Caco-2 (cell line): ENCODE measurements at regions not wholly inside any gene's neighbourhood (a gene's known extent, or its start where the extent isn't known, plus 50 kb on each side); places are given as distances from the start of the nearest gene placed in this dataset.

Experiments used
- BruUV-seq: library from RNA; stranded (reverse); fragments of 400-500 nt; replicated peaks from 2 replicates; lab custom pipeline; 2021; lab: Mats Ljungman, UMichigan
- CTCF ChIA-PET: fragments of 300-600 bp; sonication (Branson Sonifier 250); formaldehyde crosslinking; loops from one replicate; lab custom pipeline; 2022; ENCODE audit warnings: antibody characterized with exemption; lab: Charles Lee
- POLR2A ChIA-PET: fragments of 300-600 bp; sonication (Branson Sonifier 250); formaldehyde crosslinking; loops from one replicate; lab custom pipeline; 2022; ENCODE audit warnings: antibody characterized with exemption; lab: Charles Lee
- DNase-seq, 2 experiments: peaks; one replicate each; pipeline versions ENCODE4 v3.0.0 to v3.0.0-alpha.2; 2020 to 2022
- H3K27me3 ChIP-seq: replicated peaks from 2 replicates; pipeline ENCODE4 v1.6.0; 2011; ENCODE audit warnings: low read length; ENCODE audit not compliant: control insufficient read depth, insufficient read depth
- H3K36me3 ChIP-seq: 2 replicates; pipeline ENCODE4 v1.5.1; 2011; ENCODE audit warnings: low read length; ENCODE audit not compliant: control insufficient read depth, insufficient read depth
- H3K4me1 ChIP-seq: fragments of 250-450 bp; sonication (Bioruptor Pico); 2 replicates; pipeline ENCODE4 v1.5.1; 2020; ENCODE audit warnings: mild to moderate bottlenecking
- H3K4me3 ChIP-seq: 2 replicates; pipeline ENCODE4 v1.5.1; 2011; ENCODE audit warnings: low read depth, mild to moderate bottlenecking, control low read depth, low read length
- H3K9me3 ChIP-seq: fragments of 250-450 bp; sonication (Bioruptor Pico); 2 replicates; pipeline ENCODE4 v1.5.1; 2020; ENCODE audit warnings: mild to moderate bottlenecking, moderate library complexity
- H3K27ac Mint-ChIP-seq: one replicate; pipeline ENCODE4 v1.8.0; 2022; ENCODE audit warnings: mixed read lengths; ENCODE audit not compliant: unreplicated experiment
- H3K27me3 Mint-ChIP-seq: one replicate; pipeline ENCODE4 v1.8.0; 2022; ENCODE audit warnings: mixed read lengths; ENCODE audit not compliant: insufficient read depth, unreplicated experiment
- H3K36me3 Mint-ChIP-seq: one replicate; pipeline ENCODE4 v1.8.0; 2022; ENCODE audit warnings: mild to moderate bottlenecking, mixed read lengths; ENCODE audit not compliant: insufficient read depth, unreplicated experiment
- H3K4me1 Mint-ChIP-seq: one replicate; pipeline ENCODE4 v1.8.0; 2022; ENCODE audit warnings: low read depth, mixed read lengths; ENCODE audit not compliant: unreplicated experiment
- H3K4me3 Mint-ChIP-seq: one replicate; pipeline ENCODE4 v1.8.0; 2022; ENCODE audit warnings: mild to moderate bottlenecking, moderate library complexity, mixed read lengths; ENCODE audit not compliant: unreplicated experiment
- H3K9me3 Mint-ChIP-seq: one replicate; pipeline ENCODE4 v1.8.0; 2022; ENCODE audit warnings: mixed read lengths; ENCODE audit not compliant: unreplicated experiment
- CTCF ChIP-seq, 2 experiments: fragments of 200-600 bp in 1 of 2; IDR thresholded peaks; 1 replicate in 1 of 2; 2 replicates in 1 of 2; pipeline versions ENCODE4 v1.5.1 to v1.8.0; 2011 to 2022; ENCODE audit warnings: antibody characterized with exemption in 1 of 2, control low read depth in 1 of 2, inconsistent platforms in 1 of 2, low read depth in 1 of 2, low read length in 1 of 2, mild to moderate bottlenecking in 1 of 2, moderate library complexity in 1 of 2; ENCODE audit not compliant: insufficient read depth in 1 of 2, severe bottlenecking in 1 of 2, unreplicated experiment in 1 of 2
- intact Hi-C: fragments of 100-400 bp; cut with micrococcal nuclease; formaldehyde crosslinking; loops from one replicate; pipeline ENCODE4 v1.10.0; 2022; ENCODE audit not compliant: unreplicated experiment

- Histone ChIP-seq H3K9me3 (no peaks in the 10 kb centered on the region), H3K36me3 (no peaks in the 10 kb centered on the region), H3K4me1 (no peaks in the 10 kb centered on the region), H3K4me3 (no peak overlapping the region), H3K27me3 (no peaks in the 10 kb centered on the region)
- no TSS peak for BruUV-seq
- Mint-ChIP-seq H3K4me1 (peaks cover 7% of the 10 kb centered on the region), H3K9me3 (no peaks in the 10 kb centered on the region), H3K4me3 (no peak overlapping the region), H3K36me3 (no peaks in the 10 kb centered on the region), H3K27ac (no peak overlapping the region), H3K27me3 (no peaks in the 10 kb centered on the region)
- no peak for DNase-seq
- CTCF ChIA-PET = no interaction called here
- TF ChIP-seq CTCF (IDR thresholded peaks at IDR 0.05; ENCODE audit: insufficient read depth in 1 of 2, low read depth in 1 of 2, low read length in 1 of 2, severe bottlenecking in 1 of 2, unreplicated experiment in 1 of 2) = no peak
- POLR2A ChIA-PET = no interaction called here
- intact Hi-C loops = no loop called here
Observed at GRCh38 chr6:41434803-41435481, 99.5 kb downstream of the NCR2 start.

DNA sequence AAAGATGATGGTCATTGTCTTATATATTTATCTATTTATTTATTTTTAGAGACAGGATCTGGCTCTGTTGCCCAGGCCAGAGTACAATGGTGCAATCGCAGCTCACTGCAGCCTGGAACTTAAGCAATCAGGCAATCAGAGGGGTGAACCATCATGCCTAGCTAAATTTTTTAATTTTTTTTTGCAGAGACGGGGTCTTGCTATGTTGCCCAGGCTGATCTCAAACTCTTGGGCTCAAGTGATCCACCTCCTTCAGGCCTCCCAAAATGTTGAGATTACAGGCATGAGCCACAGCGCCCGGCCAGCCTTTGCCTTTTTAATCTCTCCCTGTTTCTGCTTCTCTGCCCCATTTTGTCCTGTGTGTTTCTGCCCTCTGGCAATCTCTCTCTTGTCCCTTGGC is 102.2 kb downstream of the NCR2 start:
- ChIA-PET POLR2A (no interaction called here), CTCF (no interaction called here)
- H3K36me3 ChIP-seq = no peaks in the 10 kb centered on the region; the same call in 1 of the 2 replicates
- no peak for TF ChIP-seq CTCF (IDR thresholded peaks at IDR 0.05; ENCODE audit: insufficient read depth in 1 of 2, low read depth in 1 of 2, low read length in 1 of 2, severe bottlenecking in 1 of 2, unreplicated experiment in 1 of 2)
- Mint-ChIP-seq H3K4me3 (no peak overlapping the region), H3K27me3 (no peaks in the 10 kb centered on the region), H3K27ac (no peak overlapping the region), H3K36me3 (no peaks in the 10 kb centered on the region), H3K4me1 (no peaks in the 10 kb centered on the region), H3K9me3 (no peaks in the 10 kb centered on the region)
- H3K4me3 ChIP-seq = no peak overlapping the region
- H3K9me3 ChIP-seq = no peaks in the 10 kb centered on the region
- no TSS peak for BruUV-seq
- no peak for DNase-seq
- no peaks in the 10 kb centered on the region for H3K4me1 ChIP-seq
- intact Hi-C loops = no loop called here
- no peaks in the 10 kb centered on the region for H3K27me3 ChIP-seq

GRCh38 chr6:41438746-41439145 is 103.3 kb downstream of the NCR2 start:
- Histone ChIP-seq H3K4me3 (no peak overlapping the region), H3K9me3 (no peaks in the 10 kb centered on the region), H3K27me3 (no peaks in the 10 kb centered on the region), H3K4me1 (no peaks in the 10 kb centered on the region), H3K36me3 (no peaks in the 10 kb centered on the region; the same call in 1 of the 2 replicates)
- intact Hi-C loops = no loop called here
- Mint-ChIP-seq H3K9me3 (no peaks in the 10 kb centered on the region), H3K27me3 (no peaks in the 10 kb centered on the region), H3K27ac (no peak overlapping the region), H3K36me3 (no peaks in the 10 kb centered on the region), H3K4me3 (no peak overlapping the region), H3K4me1 (no peaks in the 10 kb centered on the region)
- POLR2A ChIA-PET = no interaction called here
- TF ChIP-seq CTCF (IDR thresholded peaks at IDR 0.05; ENCODE audit: insufficient read depth in 1 of 2, low read depth in 1 of 2, low read length in 1 of 2, severe bottlenecking in 1 of 2, unreplicated experiment in 1 of 2) = no peak
- CTCF ChIA-PET = interaction anchor here (1.1 kb wide), 1 partner anchor 18 kb away, joined by 3 read pairs; no protein-coding TSS in a partner anchor
- no TSS peak for BruUV-seq
- DNase-seq = no peak
